ENCODE measurements at regions not wholly inside any gene's neighbourhood (a gene's known extent, or its start where the extent isn't known, plus 50 kb on each side); places are given as distances from the start of the nearest gene placed in this dataset.

GRCh38 chr2:195498176-195498575 lies 158.8 kb upstream of the SLC39A10 start:
- DNase-seq = peak; percentile 45
- H3K4me3 Mint-ChIP-seq = peak overlapping the region in 1 of 8 donors; percentile 11
- ATAC-seq (ENCODE audit: low read depth in 2 of 2) = peak; percentile 58 to 77
- no peak overlapping the region for H3K27ac Mint-ChIP-seq
- H3K9me3 Mint-ChIP-seq = peaks cover 0 to 5% (median 0%) of the 10 kb centered on the region in 7 donors
- H3K27me3 Mint-ChIP-seq = no peaks in the 10 kb centered on the region
- H3K36me3 Mint-ChIP-seq = no peaks in the 10 kb centered on the region
- peaks cover 18 to 30% (median 23%) of the 10 kb centered on the region in 3 donors for H3K4me1 Mint-ChIP-seq

- peaks cover 18 to 30% (median 23%) of the 10 kb centered on the region in 3 donors for H3K4me1 Mint-ChIP-seq
- no peaks in the 10 kb centered on the region for H3K36me3 Mint-ChIP-seq
- no peaks in the 10 kb centered on the region for H3K27me3 Mint-ChIP-seq
- ATAC-seq (ENCODE audit: low read depth in 2 of 2) (no peak), DNase-seq (no peak)
- peaks cover 0 to 5% (median 0%) of the 10 kb centered on the region in 7 donors for H3K9me3 Mint-ChIP-seq
- no peak overlapping the region for H3K4me3 Mint-ChIP-seq
- peak overlapping the region in 1 of 6 donors; percentile 10 for H3K27ac Mint-ChIP-seq
These were observed 160.0 kb upstream of the SLC39A10 start for GRCh38 chr2:195496991-195497390.

- Mint-ChIP-seq H3K27me3 (no peaks in the 10 kb centered on the region), H3K4me3 (no peak overlapping the region), H3K36me3 (no peaks in the 10 kb centered on the region), H3K9me3 (peaks cover 0 to 5% (median 0%) of the 10 kb centered on the region in 7 donors), H3K27ac (no peak overlapping the region), H3K4me1 (peaks cover 16 to 22% (median 20%) of the 10 kb centered on the region in 3 donors)
- no peak for ATAC-seq (ENCODE audit: low read depth in 2 of 2)
- no peak for DNase-seq
These were observed 161.1 kb upstream of the SLC39A10 start for GRCh38 chr2:195495966-195496365.

GRCh38 chr2:195495351-195495750 lies 161.7 kb upstream of the SLC39A10 start:
- H3K36me3 Mint-ChIP-seq = no peaks in the 10 kb centered on the region
- H3K27me3 Mint-ChIP-seq = no peaks in the 10 kb centered on the region
- ATAC-seq (ENCODE audit: low read depth in 2 of 2) (no peak), DNase-seq (no peak)
- H3K27ac Mint-ChIP-seq = peak overlapping the region in 1 of 6 donors; percentile 47
- peaks cover 11 to 19% (median 17%) of the 10 kb centered on the region in 3 donors for H3K4me1 Mint-ChIP-seq
- peaks cover 0 to 5% (median 0%) of the 10 kb centered on the region in 7 donors for H3K9me3 Mint-ChIP-seq
- H3K4me3 Mint-ChIP-seq = no peak overlapping the region

- H3K27ac Mint-ChIP-seq = no peak overlapping the region
- H3K36me3 Mint-ChIP-seq = no peaks in the 10 kb centered on the region
- peaks cover 11 to 23% (median 19%) of the 10 kb centered on the region in 3 donors for H3K4me1 Mint-ChIP-seq
- H3K9me3 Mint-ChIP-seq = peaks cover 0 to 5% (median 0%) of the 10 kb centered on the region in 7 donors
- H3K27me3 Mint-ChIP-seq = no peaks in the 10 kb centered on the region
- no peak for DNase-seq
- H3K4me3 Mint-ChIP-seq = no peak overlapping the region
- no peak for ATAC-seq (ENCODE audit: low read depth in 2 of 2)
These were observed 162.6 kb upstream of the SLC39A10 start for GRCh38 chr2:195494451-195494850.

GRCh38 chr2:195493416-195493815 lies 163.6 kb upstream of the SLC39A10 start:
- peaks cover 11 to 23% (median 18%) of the 10 kb centered on the region in 3 donors for H3K4me1 Mint-ChIP-seq
- ATAC-seq (ENCODE audit: low read depth in 2 of 2) (no peak), DNase-seq (no peak)
- peaks cover 0 to 5% (median 0%) of the 10 kb centered on the region in 7 donors for H3K9me3 Mint-ChIP-seq
- H3K4me3 Mint-ChIP-seq = no peak overlapping the region
- no peak overlapping the region for H3K27ac Mint-ChIP-seq
- no peaks in the 10 kb centered on the region for H3K27me3 Mint-ChIP-seq
- H3K36me3 Mint-ChIP-seq = no peaks in the 10 kb centered on the region

- DNase-seq = no peak
- no peaks in the 10 kb centered on the region for H3K27me3 Mint-ChIP-seq
- H3K27ac Mint-ChIP-seq = peak overlapping the region in 2 of 6 donors; percentile 1 to 13
- H3K36me3 Mint-ChIP-seq = no peaks in the 10 kb centered on the region
- peaks cover 0 to 9% (median 5%) of the 10 kb centered on the region in 3 donors for H3K4me1 Mint-ChIP-seq
- no peak for ATAC-seq (ENCODE audit: low read depth in 2 of 2)
- peaks cover 0 to 5% (median 0%) of the 10 kb centered on the region in 7 donors for H3K9me3 Mint-ChIP-seq
- H3K4me3 Mint-ChIP-seq = no peak overlapping the region
These were observed 166.7 kb upstream of the SLC39A10 start for GRCh38 chr2:195490319-195490718.

- Mint-ChIP-seq H3K36me3 (no peaks in the 10 kb centered on the region), H3K9me3 (peaks cover 0 to 5% (median 0%) of the 10 kb centered on the region in 7 donors), H3K4me1 (peaks cover 0 to 9% (median 5%) of the 10 kb centered on the region in 3 donors), H3K4me3 (no peak overlapping the region), H3K27ac (no peak overlapping the region), H3K27me3 (no peaks in the 10 kb centered on the region)
- ATAC-seq (ENCODE audit: low read depth in 2 of 2) (no peak), DNase-seq (no peak)
These were observed 167.9 kb upstream of the SLC39A10 start for GRCh38 chr2:195489101-195489500.

- Mint-ChIP-seq H3K4me3 (no peak overlapping the region), H3K9me3 (peaks cover 0 to 4% (median 0%) of the 10 kb centered on the region in 7 donors), H3K27me3 (no peaks in the 10 kb centered on the region), H3K36me3 (no peaks in the 10 kb centered on the region), H3K4me1 (peaks cover 0 to 9% (median 5%) of the 10 kb centered on the region in 3 donors), H3K27ac (no peak overlapping the region)
- ATAC-seq (ENCODE audit: low read depth in 2 of 2) (no peak), DNase-seq (no peak)
These were observed 168.5 kb upstream of the SLC39A10 start for GRCh38 chr2:195488567-195488966.

- H3K27me3 Mint-ChIP-seq = no peaks in the 10 kb centered on the region
- DNase-seq (no peak), ATAC-seq (ENCODE audit: low read depth in 2 of 2) (no peak)
- no peaks in the 10 kb centered on the region for H3K36me3 Mint-ChIP-seq
- no peak overlapping the region for H3K27ac Mint-ChIP-seq
- no peak overlapping the region for H3K4me3 Mint-ChIP-seq
- H3K9me3 Mint-ChIP-seq = peaks cover 0 to 4% (median 0%) of the 10 kb centered on the region in 7 donors
- H3K4me1 Mint-ChIP-seq = peaks cover 0 to 9% (median 5%) of the 10 kb centered on the region in 3 donors
These were observed 169.9 kb upstream of the SLC39A10 start for GRCh38 chr2:195486987-195487644.

- peaks cover 0 to 4% (median 0%) of the 10 kb centered on the region in 7 donors for H3K9me3 Mint-ChIP-seq
- no peak overlapping the region for H3K4me3 Mint-ChIP-seq
- H3K27me3 Mint-ChIP-seq = no peaks in the 10 kb centered on the region
- no peak for DNase-seq
- H3K36me3 Mint-ChIP-seq = no peaks in the 10 kb centered on the region
- no peak overlapping the region for H3K27ac Mint-ChIP-seq
- H3K4me1 Mint-ChIP-seq = peaks cover 0 to 9% (median 5%) of the 10 kb centered on the region in 3 donors
- ATAC-seq (ENCODE audit: low read depth in 2 of 2) = no peak
These were observed 170.5 kb upstream of the SLC39A10 start for GRCh38 chr2:195486520-195486919.

- Mint-ChIP-seq H3K27me3 (peaks cover 0 to 5% (median 0%) of the 10 kb centered on the region in 3 donors), H3K36me3 (peaks cover 4 to 9% of the 10 kb centered on the region in 2 donors), H3K27ac (peak overlapping the region in 1 of 6 donors; percentile 92), H3K4me3 (no peak overlapping the region), H3K4me1 (peaks cover 13 to 19% (median 19%) of the 10 kb centered on the region in 3 donors), H3K9me3 (peaks cover 4 to 13% (median 6%) of the 10 kb centered on the region in 7 donors)
- ATAC-seq (ENCODE audit: low read depth in 2 of 2) (no peak), DNase-seq (no peak)
These were observed 175.0 kb upstream of the SLC39A10 start for GRCh38 chr2:195482010-195482409.

GRCh38 chr2:195480121-195480520 lies 176.9 kb upstream of the SLC39A10 start:
- peaks cover 0 to 5% (median 0%) of the 10 kb centered on the region in 3 donors for H3K27me3 Mint-ChIP-seq
- peak overlapping the region in 1 of 6 donors; percentile 77 for H3K27ac Mint-ChIP-seq
- peaks cover 4 to 9% of the 10 kb centered on the region in 2 donors for H3K36me3 Mint-ChIP-seq
- ATAC-seq (ENCODE audit: low read depth in 2 of 2) = no peak
- no peak overlapping the region for H3K4me3 Mint-ChIP-seq
- no peak for DNase-seq
- H3K9me3 Mint-ChIP-seq = peaks cover 4 to 13% (median 7%) of the 10 kb centered on the region in 7 donors
- H3K4me1 Mint-ChIP-seq = peaks cover 13 to 19% (median 19%) of the 10 kb centered on the region in 3 donors

- H3K27ac Mint-ChIP-seq = peak overlapping the region in 1 of 6 donors; percentile 36
These were observed 177.6 kb upstream of the SLC39A10 start for GRCh38 chr2:195479407-195479806.

More at GRCh38 chr2:195479407-195479806, 177.6 kb upstream of the SLC39A10 start:
- Mint-ChIP-seq H3K4me3 (no peak overlapping the region), H3K4me1 (peaks cover 13 to 19% (median 19%) of the 10 kb centered on the region in 3 donors), H3K27me3 (peaks cover 0 to 5% (median 0%) of the 10 kb centered on the region in 3 donors), H3K9me3 (peaks cover 4 to 13% (median 7%) of the 10 kb centered on the region in 7 donors), H3K36me3 (peaks cover 4 to 9% of the 10 kb centered on the region in 2 donors)
- DNase-seq = no peak
- no peak for ATAC-seq (ENCODE audit: low read depth in 2 of 2)
